HG02840 (cell line): ENCODE measurements at regions not wholly inside any gene's neighbourhood (a gene's known extent, or its start where the extent isn't known, plus 50 kb on each side); places are given as distances from the start of the nearest gene placed in this dataset.
A peak's percentile ranks its signal among the peaks of the same experiment; 100 is the strongest.

Experiments used
- ATAC-seq: cut with Tn5 transposase; IDR thresholded peaks from one replicate; pipeline ENCODE4 v1.9.1; 2021; ENCODE audit warnings: mild to moderate bottlenecking, moderate library complexity, moderate number of reproducible peaks; ENCODE audit not compliant: unreplicated experiment, low FRiP score

DNA sequence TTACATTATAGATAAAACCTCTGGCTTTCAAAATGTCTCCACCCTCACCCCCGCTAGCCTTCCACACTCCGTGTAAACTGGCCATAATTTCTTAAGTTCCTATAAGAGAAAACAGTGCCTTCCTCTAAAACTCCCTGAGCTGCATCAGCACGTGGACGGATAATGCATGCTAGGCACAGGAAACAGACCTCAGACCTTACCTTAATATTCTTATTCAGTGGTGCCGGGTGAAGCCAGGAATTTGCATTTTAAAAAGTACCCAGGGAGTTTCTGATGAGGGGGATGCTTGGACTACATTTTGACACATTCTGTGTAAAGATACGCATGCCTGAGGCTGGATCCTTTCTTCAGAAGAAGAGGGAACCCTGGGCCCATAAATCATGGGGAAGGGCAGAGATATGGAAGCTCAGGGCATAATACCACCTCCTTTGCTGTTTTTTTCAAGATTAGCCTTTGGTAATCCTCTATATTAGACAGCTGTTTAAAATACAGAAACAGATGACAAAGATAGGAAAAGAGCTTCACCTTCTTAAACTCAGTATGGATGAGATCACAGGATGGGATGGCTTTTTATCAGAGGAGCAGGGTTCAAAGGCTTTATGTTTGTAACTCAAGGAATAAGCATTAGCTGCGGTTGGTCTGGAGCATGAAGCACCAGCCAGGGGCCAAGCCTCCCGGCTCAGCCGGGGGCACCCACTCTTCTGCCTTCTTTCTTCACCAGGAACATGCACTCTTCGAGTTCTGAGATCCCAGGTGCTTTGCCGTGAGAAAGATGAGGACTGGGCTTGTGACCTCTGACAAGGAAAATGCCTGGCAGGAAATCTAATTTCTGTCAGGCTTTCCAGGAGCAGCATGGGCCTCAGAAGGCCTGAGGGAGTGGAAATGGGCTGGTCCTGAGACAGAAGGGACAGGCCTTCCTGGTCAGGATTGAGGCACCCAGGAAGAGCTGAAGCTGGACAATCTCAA is 218.1 kb upstream of the SOX4 start:
- ATAC-seq: no peak

DNA sequence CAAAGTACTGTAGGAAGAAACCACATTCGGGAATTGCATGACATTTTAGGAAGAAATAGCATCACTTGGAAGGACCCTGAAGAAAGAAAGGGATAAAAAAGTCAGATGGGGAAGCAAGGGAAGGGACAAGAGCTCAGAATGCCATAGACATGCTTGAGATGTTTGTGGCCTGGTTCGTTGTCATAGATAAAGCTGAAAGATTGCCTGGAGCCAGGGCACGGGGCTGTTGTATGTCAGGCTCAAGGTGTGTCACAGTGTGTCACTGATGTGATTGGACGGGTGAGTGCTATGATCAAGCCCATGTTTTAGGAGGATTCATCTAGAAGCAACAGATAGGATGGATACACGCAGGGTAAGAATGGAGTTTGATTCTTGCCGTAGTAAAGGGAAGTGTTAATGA is 216.2 kb upstream of the SOX4 start:
- ATAC-seq: no peak

DNA sequence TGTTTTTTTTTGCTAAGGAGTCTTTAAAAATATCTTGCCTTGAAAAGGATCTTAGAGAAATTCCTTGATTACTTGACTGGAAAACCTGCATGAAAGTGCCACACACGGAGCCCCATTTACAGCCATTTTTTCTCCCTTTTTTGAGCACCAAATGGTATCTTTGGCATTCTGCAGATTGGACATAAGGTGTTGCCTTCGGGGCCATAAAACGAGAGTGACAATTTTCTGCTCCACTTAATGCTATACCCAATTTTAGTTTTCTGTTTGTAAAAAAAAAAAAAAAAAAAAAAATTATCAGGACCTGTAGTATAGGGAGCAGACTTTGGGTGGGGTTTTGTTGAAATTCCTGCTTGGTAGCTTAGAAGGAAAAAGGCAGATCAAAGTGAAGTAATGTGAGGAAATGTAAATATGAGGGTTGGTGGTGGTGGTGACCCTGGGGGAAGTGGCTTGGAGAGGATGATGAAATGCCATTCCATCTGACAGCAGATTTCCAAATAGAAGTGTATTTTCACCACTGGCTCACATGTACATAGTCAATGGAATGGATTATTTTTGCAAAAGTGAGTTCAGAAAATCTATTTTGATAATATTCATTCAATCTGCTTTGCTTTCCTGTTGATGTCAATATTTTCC is 212.1 kb upstream of the SOX4 start:
- no peak for ATAC-seq

DNA sequence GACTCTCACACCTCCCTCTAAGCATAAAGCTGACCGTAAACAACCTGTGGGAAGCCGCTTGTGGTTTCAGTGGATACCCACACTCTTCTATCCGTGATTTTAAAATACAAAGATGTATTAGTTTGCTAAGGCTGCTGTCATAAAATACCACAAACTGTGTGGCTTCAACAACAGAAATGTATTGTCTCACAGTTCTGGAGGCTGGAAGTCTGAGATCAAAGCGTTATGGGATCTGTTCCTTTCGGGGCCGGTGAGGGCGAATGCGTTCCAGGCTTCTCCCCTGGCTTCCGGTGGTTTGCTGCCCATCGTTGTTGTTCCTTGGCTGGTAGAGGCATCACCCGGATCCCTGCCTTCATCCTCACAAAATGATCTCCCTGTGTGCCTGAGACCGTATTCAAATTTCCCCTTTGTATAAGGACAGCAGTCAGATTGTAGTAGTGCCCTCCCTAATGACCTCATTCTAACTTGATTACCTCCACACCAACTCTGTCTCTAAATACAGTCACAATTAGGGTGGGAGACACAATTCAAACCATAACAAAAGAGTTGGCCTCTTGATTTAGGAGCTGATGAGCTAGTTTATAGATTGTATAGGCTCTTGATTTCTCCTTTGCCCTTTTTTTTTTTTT is 210.6 kb upstream of the SOX4 start:
- no peak for ATAC-seq

DNA sequence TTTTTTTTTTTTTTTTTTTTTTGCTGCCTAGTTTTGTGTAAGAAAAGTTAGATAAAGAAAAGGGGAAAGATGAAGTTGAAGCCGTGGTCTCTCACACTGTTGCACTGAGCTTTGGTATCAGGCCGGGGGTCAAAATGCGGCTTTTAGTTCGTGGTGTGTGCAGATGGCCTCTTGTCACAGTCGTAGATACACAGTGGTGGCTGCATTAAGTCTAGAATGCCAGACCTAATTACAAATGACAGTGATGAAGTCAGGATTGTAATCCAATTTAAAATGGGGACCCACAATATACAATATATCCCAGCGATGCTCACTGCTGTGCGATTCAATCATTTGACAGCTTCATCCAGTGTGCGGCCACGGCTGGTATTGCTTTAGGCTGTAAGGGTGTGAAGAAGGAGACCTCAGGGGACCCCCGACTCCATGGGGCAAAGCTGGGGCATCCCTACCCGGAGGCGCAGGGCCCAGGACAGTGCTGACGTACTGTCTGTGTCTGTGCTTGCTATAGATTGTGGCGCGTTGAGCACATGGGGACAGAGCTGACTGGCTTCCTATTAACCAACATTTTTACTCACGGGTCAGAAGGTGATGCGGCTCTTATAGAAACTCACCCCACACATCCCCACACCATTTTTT is 210.0 kb upstream of the SOX4 start:
- ATAC-seq: no peak

DNA sequence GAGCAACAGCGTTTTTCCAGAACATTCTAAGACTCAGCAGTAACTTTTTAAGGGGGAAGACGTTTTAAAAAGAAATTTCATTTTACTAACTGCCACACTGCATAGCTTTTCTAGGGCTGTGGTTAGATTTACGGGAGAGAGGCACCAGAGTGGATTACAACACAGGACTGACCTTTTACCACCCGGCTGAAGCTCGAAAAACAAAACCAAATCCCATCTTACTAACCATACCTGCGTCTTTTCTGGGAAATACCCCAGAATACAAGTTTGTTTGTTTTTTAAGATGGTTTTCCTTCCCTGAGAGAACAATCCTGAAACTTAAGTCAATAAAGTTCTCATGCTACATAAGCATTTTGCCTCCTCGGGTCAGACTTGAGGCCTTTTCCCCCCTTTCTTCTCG is 209.3 kb upstream of the SOX4 start:
- no peak for ATAC-seq

DNA sequence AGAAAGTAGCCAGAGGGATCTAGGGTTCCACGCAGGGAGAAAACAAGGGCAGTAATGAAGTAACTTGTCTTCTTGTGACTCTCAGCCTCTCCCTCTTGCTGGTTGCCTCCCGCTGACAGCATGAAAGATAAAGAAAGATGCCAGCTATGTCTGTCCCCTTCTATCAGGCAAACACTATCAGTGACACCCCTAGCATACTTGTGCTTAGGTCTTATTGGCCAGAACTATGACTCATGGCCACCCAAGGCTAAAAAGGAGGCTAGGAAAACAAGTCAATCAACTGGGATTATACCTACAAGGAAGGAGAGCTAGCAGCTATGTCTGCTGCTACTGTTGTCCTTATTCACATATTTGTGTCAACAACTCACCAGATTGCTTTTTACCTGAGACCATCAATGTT is 206.8 kb upstream of the SOX4 start:
- no peak for ATAC-seq

DNA sequence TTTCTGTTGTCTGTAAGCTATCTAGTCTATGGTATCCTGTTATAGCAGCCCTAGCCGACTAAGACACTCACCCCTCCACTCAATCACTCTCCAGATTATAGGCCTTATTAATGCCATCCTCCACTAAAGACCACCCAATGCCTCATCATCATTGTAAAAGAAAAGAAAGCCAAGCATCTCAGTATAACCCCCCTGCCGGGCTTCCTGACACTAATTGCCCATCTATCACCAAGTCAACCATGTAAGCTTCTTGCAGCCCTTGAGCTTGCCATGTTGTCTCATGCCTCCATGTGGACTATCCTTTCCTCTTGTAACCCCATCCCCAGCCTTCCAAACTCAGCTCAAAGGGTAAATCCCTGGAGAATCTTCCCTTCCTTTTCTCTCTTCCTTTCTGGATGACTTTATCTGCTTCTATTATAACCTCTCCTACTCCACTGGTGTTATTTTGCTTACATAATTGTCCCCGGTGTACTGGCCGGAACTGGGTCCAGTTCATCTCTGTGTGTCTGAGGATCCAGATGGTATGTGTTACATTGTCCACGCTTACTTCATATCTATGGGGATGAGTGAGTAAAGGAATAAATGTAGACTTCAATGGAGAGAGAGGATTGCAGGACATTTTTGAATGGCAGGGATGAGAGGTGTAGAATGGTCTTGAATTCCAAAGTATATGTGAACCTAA is 202.9 kb upstream of the SOX4 start:
- no peak for ATAC-seq

DNA sequence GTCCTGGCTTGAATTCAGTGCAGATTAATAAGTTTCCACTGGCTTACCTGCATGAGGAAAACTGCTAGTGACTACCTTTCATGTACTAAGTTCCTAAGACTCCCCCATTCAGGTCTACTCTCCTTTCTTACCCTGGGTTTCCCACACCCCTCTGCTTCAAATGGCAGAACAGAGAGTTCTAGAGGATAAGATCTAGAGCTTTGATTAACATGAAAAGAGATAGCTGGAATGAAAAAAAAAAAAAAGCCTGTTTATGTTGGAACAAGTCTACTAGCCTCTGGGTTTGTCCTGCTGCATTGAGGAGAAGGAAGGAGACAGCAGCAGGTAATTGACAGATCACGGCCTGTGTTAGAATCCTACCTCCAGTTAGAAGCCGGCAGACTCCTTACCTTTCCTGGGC is 201.4 kb upstream of the SOX4 start:
- ATAC-seq: no peak

DNA sequence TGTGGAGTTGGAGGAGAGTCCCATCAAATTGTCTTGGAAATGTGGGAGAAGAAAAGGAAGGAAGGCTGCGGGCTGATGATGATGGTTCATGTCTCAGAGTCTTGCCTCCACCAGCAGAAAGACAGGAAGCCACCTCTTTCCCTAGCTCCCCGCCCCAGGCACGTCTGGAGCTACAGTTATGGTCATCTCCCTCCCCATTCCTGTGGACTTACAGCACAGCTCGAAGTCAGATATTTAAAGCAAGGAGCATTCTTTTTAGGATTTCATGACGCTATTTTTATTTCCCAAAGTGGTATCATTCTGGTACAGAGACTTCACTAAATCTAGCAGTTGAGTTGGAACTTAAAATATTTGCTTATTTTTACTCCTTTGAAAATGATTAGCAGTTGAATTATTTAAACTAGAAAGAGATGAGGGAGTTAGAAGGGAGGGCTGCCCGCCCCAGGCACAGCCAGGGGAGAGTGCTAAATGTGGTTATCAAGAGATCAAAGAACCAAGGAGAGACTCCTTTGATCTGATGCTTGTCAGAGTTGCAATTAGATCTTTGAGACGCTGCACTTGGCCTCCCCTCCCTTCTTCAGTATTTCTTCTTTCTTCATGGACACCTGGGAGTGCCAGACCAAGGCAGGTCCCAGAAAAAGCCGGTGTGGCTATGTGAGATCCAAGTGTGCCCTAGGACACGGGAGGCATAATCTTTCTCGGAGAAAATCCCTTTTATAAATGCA is 199.9 kb upstream of the SOX4 start:
- no peak for ATAC-seq

DNA sequence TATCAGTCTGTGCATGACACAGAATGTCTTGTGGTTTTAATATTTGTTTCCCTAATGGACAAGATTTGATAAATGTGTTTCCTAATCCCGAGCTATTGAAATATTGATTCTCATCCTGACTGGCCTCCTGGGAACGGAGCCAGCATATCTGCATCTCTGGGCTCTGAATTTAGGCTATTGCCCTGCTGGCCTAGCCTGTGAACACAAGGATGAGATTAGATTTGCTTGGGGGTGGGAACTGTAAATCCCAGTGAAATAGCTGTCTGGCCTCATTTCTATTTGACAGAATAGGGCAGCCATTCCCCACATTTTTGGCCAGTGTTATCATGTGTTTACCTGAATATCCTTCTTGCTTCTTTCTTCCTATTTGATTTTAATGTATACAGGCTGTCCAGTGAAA is 198.4 kb upstream of the SOX4 start:
- no peak for ATAC-seq

DNA sequence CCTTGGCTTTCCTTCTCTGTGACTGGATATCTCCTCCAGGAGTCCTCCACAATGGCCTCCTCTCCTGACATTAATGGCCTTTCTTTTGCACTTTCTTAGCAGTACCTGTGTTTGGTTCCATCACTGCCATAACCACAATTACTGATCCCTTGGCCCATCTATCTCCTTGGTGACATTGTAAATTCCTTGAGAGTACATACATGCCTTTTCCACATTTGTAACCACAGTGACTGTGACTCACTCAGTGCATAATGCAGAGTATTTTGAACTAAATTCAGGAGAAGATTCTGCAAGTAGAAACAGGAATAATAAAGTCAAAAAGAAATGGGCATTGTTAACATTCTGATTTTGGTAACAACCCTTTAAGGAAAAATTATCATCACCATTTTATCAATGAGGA is 197.2 kb upstream of the SOX4 start:
- no peak for ATAC-seq

DNA sequence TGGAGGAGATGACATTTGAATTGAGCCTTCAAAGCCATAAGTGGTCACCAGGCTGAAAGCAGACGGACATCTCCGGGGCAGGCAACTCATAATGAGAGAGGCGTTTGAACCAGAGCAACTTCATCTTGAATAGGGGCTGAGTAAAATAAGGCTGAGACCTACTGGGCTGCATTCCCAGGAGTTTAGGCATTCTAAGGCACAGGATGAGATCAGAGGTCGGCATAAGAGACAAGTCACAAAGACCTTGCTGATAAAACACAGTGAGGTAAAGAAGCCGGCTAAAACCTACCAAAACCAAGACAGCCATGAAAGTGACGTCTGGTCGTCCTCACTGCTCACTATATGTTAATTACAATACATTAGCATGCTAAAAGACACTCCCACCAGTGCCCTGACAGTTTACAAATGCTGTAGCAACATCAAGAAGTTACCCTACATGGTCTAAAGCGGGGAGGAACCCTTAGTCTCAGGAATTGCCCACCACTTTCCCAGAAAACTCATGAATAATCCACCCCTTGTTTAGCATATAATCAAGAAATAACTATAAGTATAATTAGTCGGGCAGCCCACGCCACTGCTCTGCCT is 194.7 kb upstream of the SOX4 start:
- ATAC-seq: no peak

DNA sequence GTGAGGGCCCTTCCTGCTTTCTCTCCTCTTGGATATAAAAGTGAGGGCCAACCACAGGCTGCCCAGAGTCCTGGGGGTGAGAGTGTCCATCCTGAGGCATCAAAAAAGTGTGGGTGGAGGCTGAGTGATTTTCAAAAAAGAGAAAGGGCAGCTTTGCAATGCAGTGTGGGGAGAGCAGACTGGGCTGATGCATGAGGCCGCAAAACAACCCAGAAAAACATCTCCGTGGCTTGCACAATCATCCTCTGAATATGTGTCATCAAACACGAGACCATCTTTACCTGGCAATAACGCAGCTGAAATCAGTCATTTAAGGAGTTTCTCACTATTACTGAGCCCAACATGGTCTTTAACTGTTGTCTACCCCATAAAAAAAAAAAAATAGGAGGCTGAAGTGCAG is 191.2 kb upstream of the SOX4 start:
- ATAC-seq: peak; percentile 65

DNA sequence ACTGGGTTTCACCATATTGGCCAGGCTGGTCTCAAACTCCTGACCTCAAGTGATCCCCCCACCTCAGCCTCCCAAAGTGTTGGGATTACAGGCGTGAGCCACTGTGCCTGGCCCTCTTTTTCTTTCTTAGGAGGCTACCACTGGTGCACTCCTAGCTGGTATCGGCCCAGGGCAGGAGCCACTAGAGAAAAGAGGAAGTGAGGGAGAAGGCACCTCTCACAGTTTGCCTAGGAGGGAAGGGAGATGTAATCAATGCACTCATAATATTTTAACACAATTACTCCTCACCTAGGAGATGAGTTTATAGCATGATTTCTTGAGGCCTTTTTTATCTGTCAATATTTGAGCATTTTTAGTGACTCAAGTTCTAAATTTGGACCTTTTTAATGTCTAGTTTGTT is 189.0 kb upstream of the SOX4 start:
- no peak for ATAC-seq

DNA sequence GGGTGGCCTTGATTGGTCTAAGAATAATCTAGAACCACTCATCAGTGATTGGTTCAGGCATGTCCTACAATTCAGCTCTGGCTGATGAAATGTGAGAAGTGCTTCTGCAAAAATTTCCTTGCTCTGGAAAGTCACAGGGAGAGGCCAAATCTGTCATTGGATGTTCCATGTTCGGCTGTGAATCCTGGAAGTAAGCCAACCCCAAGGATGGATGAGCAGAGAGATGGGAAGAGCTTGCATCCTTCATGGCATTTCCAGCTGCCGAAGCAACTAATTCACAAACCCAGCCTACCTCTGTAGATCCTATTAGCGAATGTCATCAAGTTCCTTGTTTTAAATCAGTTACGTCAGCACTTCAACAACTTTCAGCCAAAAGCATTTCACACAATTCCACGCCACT is 187.2 kb upstream of the SOX4 start:
- ATAC-seq: no peak

DNA sequence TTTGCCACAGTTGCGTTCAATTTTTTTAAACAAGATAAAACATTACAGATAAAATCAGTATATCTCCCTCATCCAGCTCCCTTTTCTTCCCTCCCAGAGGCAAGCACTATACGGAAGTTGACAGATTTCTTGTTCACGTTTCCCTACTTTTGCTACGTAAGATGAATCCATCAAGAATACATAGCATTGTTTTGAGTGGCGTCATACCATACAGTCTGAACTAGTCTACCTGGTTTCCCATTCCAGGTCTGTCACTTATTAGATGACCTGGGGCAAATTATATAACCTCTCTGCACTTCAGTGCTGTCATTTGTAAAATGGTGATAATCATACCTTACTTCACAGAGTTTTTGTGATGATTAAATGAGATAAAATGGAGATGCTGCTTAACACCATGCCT is 184.3 kb upstream of the SOX4 start:
- no peak for ATAC-seq

DNA sequence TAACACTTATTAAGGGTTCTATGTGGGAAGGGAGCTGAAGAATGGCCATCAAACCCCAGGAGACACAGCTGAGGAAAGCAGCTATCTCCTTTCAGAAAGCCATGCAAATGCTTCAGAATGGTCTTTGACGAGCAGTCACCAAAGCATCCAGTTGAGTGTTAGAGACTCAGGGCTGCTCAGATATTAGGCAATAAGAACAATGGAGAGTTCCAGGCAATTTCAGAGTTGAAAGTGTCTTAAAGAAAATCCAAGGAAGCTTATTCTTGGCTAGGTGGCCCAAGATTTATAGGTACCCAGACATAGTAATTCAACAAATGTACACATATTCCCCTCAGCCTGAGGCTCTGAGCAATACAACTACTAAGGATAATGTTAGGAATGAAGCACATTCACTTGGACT is 180.1 kb upstream of the SOX4 start:
- ATAC-seq: no peak

DNA sequence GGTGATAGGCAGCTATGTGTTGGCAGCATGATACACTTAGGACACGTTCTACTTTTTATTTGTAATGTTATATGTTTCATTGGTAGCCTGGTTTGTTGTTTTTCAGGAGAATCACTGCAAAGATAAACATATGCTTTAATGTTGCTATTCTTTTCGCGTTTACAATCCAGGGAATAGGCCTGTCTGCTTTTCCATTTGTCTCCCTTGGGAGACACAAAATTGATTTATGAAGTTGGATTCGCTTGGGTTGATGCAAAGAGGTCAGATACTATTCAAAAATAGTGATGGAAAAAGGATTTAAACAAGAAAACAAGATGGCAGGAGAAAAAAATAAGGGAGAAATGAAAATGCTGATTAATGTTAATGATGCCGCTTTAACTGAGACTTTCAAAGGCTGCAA is 179.5 kb upstream of the SOX4 start:
- ATAC-seq: no peak
